Renal cortex interstitium (tissue), 11 donors: ENCODE measurements at regions not wholly inside any gene's neighbourhood (a gene's known extent, or its start where the extent isn't known, plus 50 kb on each side); places are given as distances from the start of the nearest gene placed in this dataset.
"Not testable (repeated sequence)": the region's sequence is repeated elsewhere in the genome, so short reads cannot be mapped to it uniquely, and the experiment has no call there.

Experiments used
- DNase-seq, 11 donors: peaks; one replicate each; pipeline ENCODE4 v3.0.0-alpha.2; 2013; ENCODE audit warnings: low read depth in 9 of 11, low spot score in 4 of 11; ENCODE audit errors: extremely low read depth in 1 of 11

- no peak for DNase-seq
Observed at GRCh38 chr10:78224602-78225001, 190.9 kb downstream of the RPS24 start.

GRCh38 chr10:78225594-78225993 lies 191.9 kb downstream of the RPS24 start:
- peak in 7 of 11 donors; percentile 32 to 64 (median 58) for DNase-seq

- no peak for DNase-seq
Observed at GRCh38 chr10:78229489-78229888, 195.8 kb downstream of the RPS24 start.

- DNase-seq = no peak
Observed at GRCh38 chr10:78229950-78230675, 196.4 kb downstream of the RPS24 start.

GRCh38 chr10:78231327-78231726 lies 197.7 kb downstream of the RPS24 start:
- DNase-seq = no peak

GRCh38 chr10:78231939-78232338 lies 198.3 kb downstream of the RPS24 start:
- DNase-seq = peak in 2 of 11 donors; percentile 18 to 21

GRCh38 chr10:78236416-78237015 lies 202.9 kb downstream of the RPS24 start:
- no peak for DNase-seq

GRCh38 chr10:78237951-78238350 lies 204.3 kb downstream of the RPS24 start:
- not testable (repeated sequence) for DNase-seq

- no peak for DNase-seq
Observed at GRCh38 chr10:78247266-78247665, 213.6 kb downstream of the RPS24 start.

- DNase-seq = no peak
Observed at GRCh38 chr10:78247821-78248220, 214.2 kb downstream of the RPS24 start.

GRCh38 chr10:78248651-78249464 lies 215.2 kb downstream of the RPS24 start:
- DNase-seq = no peak

GRCh38 chr10:78249690-78250089 lies 216.0 kb downstream of the RPS24 start:
- DNase-seq = no peak

GRCh38 chr10:78250313-78251015 lies 216.8 kb downstream of the RPS24 start:
- DNase-seq = no peak

- DNase-seq = no peak
Observed at GRCh38 chr10:78251016-78251385, 217.3 kb downstream of the RPS24 start.

- DNase-seq = no peak
Observed at GRCh38 chr10:78252286-78252685, 218.6 kb downstream of the RPS24 start.

GRCh38 chr10:78253063-78253853 lies 219.6 kb downstream of the RPS24 start:
- no peak for DNase-seq

- no peak for DNase-seq
Observed at GRCh38 chr10:78254013-78254412, 220.3 kb downstream of the RPS24 start.

GRCh38 chr10:78255214-78255613 lies 221.6 kb downstream of the RPS24 start:
- DNase-seq = no peak
